H1 (cell line): ENCODE measurements at regions not wholly inside any gene's neighbourhood (a gene's known extent, or its start where the extent isn't known, plus 50 kb on each side); places are given as distances from the start of the nearest gene placed in this dataset.

Experiments used
- CTCF ChIA-PET: fragments of 300-600 bp; sonication (Branson Sonifier 250); formaldehyde crosslinking; loops from one replicate; lab custom pipeline; 2021; ENCODE audit not compliant: partially characterized antibody; lab: Charles Lee
- POLR2A ChIA-PET: fragments of 300-600 bp; sonication (Branson Sonifier 250); formaldehyde crosslinking; loops from one replicate; lab custom pipeline; 2021; ENCODE audit warnings: inconsistent platforms; ENCODE audit not compliant: partially characterized antibody; lab: Charles Lee
- DNase-seq, 2 experiments: peaks; one replicate each; pipeline versions ENCODE4 v3.0.0 to v3.0.0-alpha.2; 2010 to 2022; ENCODE audit warnings: low spot score in 2 of 2, low read depth in 1 of 2, mixed read lengths in 1 of 2
- FAIRE-seq: peaks from 2 replicates; lab custom pipeline; 2011; peaks lifted over from hg19 to GRCh38; lab: Jason Lieb, UNC
- H2AFZ ChIP-seq: 2 replicates; pipeline ENCODE4 v1.8.1; 2012; ENCODE audit warnings: low read length, inconsistent platforms
- H2AK5ac ChIP-seq: 2 replicates; pipeline ENCODE4 v1.6.1; 2013; ENCODE audit warnings: low read depth, low read length
- H2BK120ac ChIP-seq: replicated peaks from 2 replicates; pipeline ENCODE3; 2013; ENCODE audit warnings: low read depth, low read length, inconsistent platforms
- H2BK12ac ChIP-seq: 2 replicates; pipeline ENCODE4 v1.6.1; 2013; ENCODE audit warnings: low read depth, low read length
- H2BK15ac ChIP-seq: 2 replicates; pipeline ENCODE4 v1.6.1; 2013; ENCODE audit warnings: low read length
- H2BK20ac ChIP-seq: 2 replicates; pipeline ENCODE4 v1.6.1; 2013; ENCODE audit warnings: low read length
- H2BK5ac ChIP-seq: 2 replicates; pipeline ENCODE4 v1.6.1; 2013; ENCODE audit warnings: low read depth, low read length
- H3K14ac ChIP-seq: 2 replicates; pipeline ENCODE4 v1.6.1; 2013; ENCODE audit warnings: inconsistent platforms; ENCODE audit not compliant: insufficient read length
- H3K18ac ChIP-seq: 2 replicates; pipeline ENCODE4 v1.6.1; 2013; ENCODE audit warnings: low read length; ENCODE audit errors: extremely low read depth
- H3K23ac ChIP-seq: 2 replicates; pipeline ENCODE4 v1.6.1; 2013; ENCODE audit warnings: inconsistent platforms; ENCODE audit not compliant: insufficient read length
- H3K23me2 ChIP-seq: 2 replicates; pipeline ENCODE4 v1.6.1; 2013; ENCODE audit warnings: low read depth, low read length
- H3K27ac ChIP-seq: 2 replicates; pipeline ENCODE4 v1.6.1; 2011; ENCODE audit warnings: low read depth, low read length, inconsistent platforms
- H3K27me3 ChIP-seq, 4 experiments: replicated peaks in 1 of 4; 1 replicate in 1 of 4; 2 replicates in 3 of 4; pipeline versions ENCODE4 v1.6.1 to v1.8.1; 2011 to 2013; ENCODE audit warnings: low read length in 3 of 4, mild to moderate bottlenecking in 3 of 4, inconsistent platforms in 2 of 4, mixed read lengths in 2 of 4, moderate library complexity in 1 of 4; ENCODE audit not compliant: control insufficient read depth in 3 of 4, insufficient read depth in 3 of 4; ENCODE audit errors: extremely low read depth in 1 of 4
- H3K36me3 ChIP-seq, 4 experiments: 2 replicates each; pipeline versions ENCODE4 v1.6.1 to v1.8.1; 2011 to 2013; ENCODE audit warnings: mild to moderate bottlenecking in 4 of 4, low read length in 3 of 4, moderate library complexity in 2 of 4, control low read depth in 1 of 4, inconsistent platforms in 1 of 4; ENCODE audit not compliant: insufficient read depth in 4 of 4, control insufficient read depth in 2 of 4
- H3K4ac ChIP-seq: replicated peaks from 2 replicates; pipeline ENCODE3; 2013; ENCODE audit warnings: low read length, low read depth, mixed read lengths, inconsistent platforms; ENCODE audit not compliant: insufficient read length
- H3K4me1 ChIP-seq, 4 experiments: replicated peaks in 1 of 4; 1 replicate in 1 of 4; 2 replicates in 3 of 4; pipeline versions ENCODE4 v1.6.1 to v1.8.1; 2011 to 2013; ENCODE audit warnings: low read length in 3 of 4, inconsistent platforms in 2 of 4, mixed read lengths in 1 of 4; ENCODE audit not compliant: insufficient read depth in 4 of 4, control insufficient read depth in 3 of 4
- H3K4me2 ChIP-seq, 2 experiments: 2 replicates each; pipeline versions ENCODE4 v1.6.1 to v1.8.1; 2011 to 2013; ENCODE audit warnings: low read depth in 2 of 2, low read length in 2 of 2, control low read depth in 1 of 2, inconsistent platforms in 1 of 2, mild to moderate bottlenecking in 1 of 2; ENCODE audit not compliant: insufficient read depth in 1 of 2
- H3K4me3 ChIP-seq, 4 experiments: fragments of 200-600, 300-600 bp in 1 of 4; sonication (generic), shearing (Covaris generic), sonication (Bioruptor Twin) in 1 of 4; 2 replicates each; pipeline versions ENCODE4 v1.5.1 to v1.8.1; 2011 to 2016; ENCODE audit warnings: low read length in 4 of 4, low read depth in 3 of 4, control low read depth in 2 of 4, inconsistent platforms in 2 of 4, mild to moderate bottlenecking in 2 of 4, mixed read lengths in 1 of 4, moderate library complexity in 1 of 4; ENCODE audit not compliant: insufficient read depth in 2 of 4; ENCODE audit errors: extremely low read depth in 1 of 4
- H3K56ac ChIP-seq: replicated peaks from 2 replicates; pipeline ENCODE3; 2013; ENCODE audit warnings: low read depth, mild to moderate bottlenecking, mixed read lengths, low read length, inconsistent platforms; ENCODE audit not compliant: insufficient read length
- H3K79me1 ChIP-seq: 2 replicates; pipeline ENCODE4 v1.6.1; 2013; ENCODE audit warnings: low read depth, low read length, control low read depth
- H3K79me2 ChIP-seq, 2 experiments: 2 replicates each; pipeline versions ENCODE4 v1.6.1 to v1.8.1; 2012 to 2013; ENCODE audit warnings: low read length in 2 of 2, mild to moderate bottlenecking in 2 of 2, inconsistent platforms in 1 of 2; ENCODE audit not compliant: insufficient read depth in 2 of 2, control insufficient read depth in 1 of 2
- H3K9ac ChIP-seq, 4 experiments: replicated peaks in 1 of 4; 1 replicate in 1 of 4; 2 replicates in 3 of 4; pipeline versions ENCODE4 v1.6.1 to v1.8.1; 2011 to 2013; ENCODE audit warnings: low read depth in 3 of 4, low read length in 3 of 4, control low read depth in 2 of 4, mild to moderate bottlenecking in 2 of 4, moderate library complexity in 2 of 4, inconsistent platforms in 1 of 4; ENCODE audit errors: extremely low read depth in 1 of 4
- H3K9me3 ChIP-seq, 2 experiments: 2 replicates each; pipeline versions ENCODE4 v1.6.1 to v1.8.1; 2012 to 2013; ENCODE audit warnings: mild to moderate bottlenecking in 2 of 2, moderate library complexity in 2 of 2, control low read depth in 1 of 2, inconsistent platforms in 1 of 2, low read depth in 1 of 2, low read length in 1 of 2, mixed read lengths in 1 of 2; ENCODE audit not compliant: insufficient read depth in 2 of 2
- H4K20me1 ChIP-seq, 2 experiments: replicated peaks in 1 of 2; 2 replicates each; pipeline versions ENCODE3 to v1.8.1; 2011 to 2013; ENCODE audit warnings: inconsistent platforms in 2 of 2, low read length in 2 of 2, mild to moderate bottlenecking in 1 of 2; ENCODE audit not compliant: insufficient read depth in 2 of 2, control insufficient read depth in 1 of 2
- H4K5ac ChIP-seq: 2 replicates; pipeline ENCODE4 v1.6.1; 2013; ENCODE audit warnings: low read length, low read depth, mixed read lengths, inconsistent platforms; ENCODE audit not compliant: insufficient read length
- H4K8ac ChIP-seq: 2 replicates; pipeline ENCODE4 v1.8.0; 2013; ENCODE audit warnings: mild to moderate bottlenecking, moderate library complexity, low read length, inconsistent platforms; ENCODE audit not compliant: insufficient read depth; ENCODE audit errors: extremely low read depth
- H4K91ac ChIP-seq: replicated peaks from 2 replicates; pipeline ENCODE3; 2013; ENCODE audit warnings: low read length, mixed read lengths, inconsistent platforms; ENCODE audit not compliant: insufficient read length
- ASH2L ChIP-seq: fragments of 200-600, 300-600 bp; sonication (generic); IDR thresholded peaks from one replicate; pipeline ENCODE4 v1.7.1; 2017; ENCODE audit warnings: low read length
- BACH1 ChIP-seq: IDR thresholded peaks from 2 replicates; pipeline ENCODE4 v1.6.1; 2012; ENCODE audit warnings: low read length, improper control_type of control experiment
- CREB1 ChIP-seq: IDR thresholded peaks from 2 replicates; pipeline ENCODE4 v1.6.1; 2012; ENCODE audit warnings: inconsistent platforms
- CTBP2 ChIP-seq: IDR thresholded peaks from 2 replicates; pipeline ENCODE4 v1.7.0; 2011; ENCODE audit warnings: borderline replicate concordance, mild to moderate bottlenecking, moderate library complexity, mixed read lengths, low read length; ENCODE audit not compliant: insufficient read depth, insufficient read length
- EZH2 ChIP-seq: fragments of 200-600 bp; sonication (generic); IDR thresholded peaks from 2 replicates; pipeline ENCODE4 v1.7.1; 2012; ENCODE audit warnings: low read depth, mild to moderate bottlenecking, moderate library complexity, low read length, inconsistent platforms; ENCODE audit not compliant: severe bottlenecking
- GABPA ChIP-seq: IDR thresholded peaks from 2 replicates; pipeline ENCODE4 v1.6.1; 2011; ENCODE audit warnings: mild to moderate bottlenecking, low read length, moderate library complexity, borderline replicate concordance; ENCODE audit not compliant: insufficient read depth
- KDM1A ChIP-seq: fragments of 200-600, 300-600 bp; sonication (generic); IDR thresholded peaks from 2 replicates; pipeline ENCODE4 v1.7.1; 2016; ENCODE audit warnings: mild to moderate bottlenecking, low read length, borderline replicate concordance
- MAFK ChIP-seq: IDR thresholded peaks from 2 replicates; pipeline ENCODE4 v1.6.1; 2012; ENCODE audit warnings: low read depth, mild to moderate bottlenecking, improper control_type of control experiment, low read length
- RBBP5 ChIP-seq: IDR thresholded peaks from 2 replicates; pipeline ENCODE4 v1.7.1; 2012; ENCODE audit warnings: low read depth, mild to moderate bottlenecking, inconsistent platforms, low read length, moderate library complexity, borderline replicate concordance
- RFX5 ChIP-seq: IDR thresholded peaks from 2 replicates; pipeline ENCODE4 v1.6.1; 2011; ENCODE audit warnings: low read depth, low read length, improper control_type of control experiment, borderline replicate concordance
- RNF2 ChIP-seq: fragments of 200-900, 300-1000 bp; sonication (generic); IDR thresholded peaks from 2 replicates; pipeline ENCODE4 v1.7.1; 2016; ENCODE audit warnings: borderline replicate concordance, low read depth, mild to moderate bottlenecking, antibody characterized with exemption, low read length; ENCODE audit not compliant: poor library complexity, severe bottlenecking; ENCODE audit errors: missing control alignments
- RXRA ChIP-seq: IDR thresholded peaks from 2 replicates; pipeline ENCODE4 v1.6.1; 2011; ENCODE audit warnings: low read depth, mild to moderate bottlenecking, low read length, moderate library complexity; ENCODE audit not compliant: insufficient read depth
- SIN3A ChIP-seq, 2 experiments: IDR thresholded peaks in 1 of 2; conservative IDR thresholded peaks in 1 of 2; 2 replicates each; pipeline ENCODE4 v1.6.1; 2011 to 2012; ENCODE audit warnings: low read length in 2 of 2, improper control_type of control experiment in 1 of 2, low read depth in 1 of 2, mild to moderate bottlenecking in 1 of 2
- SP2 ChIP-seq: IDR thresholded peaks from 2 replicates; pipeline ENCODE4 v1.6.1; 2012; ENCODE audit warnings: mild to moderate bottlenecking, low read length, inconsistent platforms
- WGBS, 2 experiments: shearing (Covaris generic) in 1 of 2; methylation state at CpG; one replicate each; pipeline versions ENCODE4 v1.1.6 to v1.1.7; 2013 to 2015; ENCODE audit warnings: low lambda C conversion rate in 2 of 2, mixed read lengths in 2 of 2, inconsistent platforms in 1 of 2, low coverage in 1 of 2, missing lambda C conversion rate in 1 of 2; ENCODE audit not compliant: insufficient replicate concordance in 2 of 2, insufficient coverage in 1 of 2, insufficient read length in 1 of 2; ENCODE audit errors: extremely low coverage in 1 of 2, missing lambda C conversion rate in 1 of 2; 5-methylcytosine and 5-hydroxymethylcytosine counted together

DNA sequence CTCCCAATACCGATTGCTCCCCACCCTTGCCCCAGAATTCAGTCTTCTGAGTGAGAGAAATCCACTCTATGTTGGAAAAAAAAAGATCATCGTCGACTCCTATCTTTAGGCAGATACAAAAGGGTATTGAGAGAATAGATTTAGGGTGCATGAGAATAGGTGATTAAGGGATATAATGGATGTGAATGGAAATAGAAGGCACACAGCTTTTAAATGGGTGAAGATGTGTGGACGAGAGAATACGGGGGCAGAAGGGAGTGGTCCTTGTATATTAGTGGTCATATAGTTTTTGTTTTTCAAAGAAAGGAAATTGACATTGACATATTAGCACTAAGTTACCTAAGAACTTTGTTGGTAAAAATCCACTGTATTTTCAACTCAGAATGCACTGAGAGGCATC is 98.6 kb upstream of the HDAC9 start:
- no peak for DNase-seq
- Histone ChIP-seq H3K4me2 (peak overlapping the region; percentile 26 to 48; a peak in 3 of 4 replicates), H3K4ac (no peak overlapping the region), H3K23ac (no peak overlapping the region), H3K4me1 (peaks cover 0 to 33% (median 12%) of the 10 kb centered on the region in 4 experiments; a peak in 5 of 7 replicates), H3K9me3 (no peaks in the 10 kb centered on the region), H3K4me3 (peak overlapping the region in 1 of 4 experiments; percentile 34; a peak in 1 of 8 replicates), H3K56ac (no peak overlapping the region), H3K27ac (no peak overlapping the region), H2AFZ (no peak overlapping the region), H3K79me2 (no peaks in the 10 kb centered on the region), H3K23me2 (no peaks in the 10 kb centered on the region; the same call in 1 of the 2 replicates), H4K20me1 (no peaks in the 10 kb centered on the region), H3K27me3 (no peaks in the 10 kb centered on the region), H4K8ac (no peak overlapping the region), H2BK5ac (no peak overlapping the region), H2BK15ac (no peak overlapping the region), H4K5ac (no peak overlapping the region), H3K79me1 (no peaks in the 10 kb centered on the region), H2BK120ac (no peak overlapping the region), H2AK5ac (no peak overlapping the region), H3K9ac (no peak overlapping the region), H2BK20ac (no peak overlapping the region), H2BK12ac (no peak overlapping the region), H4K91ac (no peak overlapping the region), H3K14ac (no peak overlapping the region), H3K36me3 (no peaks in the 10 kb centered on the region), H3K18ac (no peak overlapping the region)
- no peak for FAIRE-seq
- 29% methylated on average over 5 of the region's 5 CpGs; no CpG with 5 or more reads in 1 of the 2 experiments for WGBS, 2 experiments
- POLR2A ChIA-PET = interaction anchor here (1.4 kb wide), 1 partner anchor 99 kb away, joined by 3 read pairs; the partner anchor contains the start of gene HDAC9
- CTCF ChIA-PET = interaction anchor here (0.7 to 1.5 kb wide), 3 partner anchors 11 to 213 kb away, joined by 3 to 4 read pairs (median 3); no protein-coding TSS in a partner anchor
- TF ChIP-seq RFX5 = no peak
- no peak for TF ChIP-seq CTBP2
- TF ChIP-seq GABPA = no peak
- TF ChIP-seq MAFK = no peak
- TF ChIP-seq SP2 = no peak
- no peak for TF ChIP-seq KDM1A
- TF ChIP-seq EZH2 = no peak
- no peak for TF ChIP-seq SIN3A (conservative IDR thresholded peaks at IDR 0.05 in 1 of 2, IDR thresholded peaks at IDR 0.05 in 1 of 2; ENCODE audit: low read depth in 1 of 2, low read length in 2 of 2)
- TF ChIP-seq ASH2L = no peak
- TF ChIP-seq BACH1 = no peak
- TF ChIP-seq CREB1 = no peak
- TF ChIP-seq RNF2 = no peak
- no peak for TF ChIP-seq RBBP5
- TF ChIP-seq RXRA = no peak
